ENCODE measurements at regions not wholly inside any gene's neighbourhood (a gene's known extent, or its start where the extent isn't known, plus 50 kb on each side); places are given as distances from the start of the nearest gene placed in this dataset.

DNA sequence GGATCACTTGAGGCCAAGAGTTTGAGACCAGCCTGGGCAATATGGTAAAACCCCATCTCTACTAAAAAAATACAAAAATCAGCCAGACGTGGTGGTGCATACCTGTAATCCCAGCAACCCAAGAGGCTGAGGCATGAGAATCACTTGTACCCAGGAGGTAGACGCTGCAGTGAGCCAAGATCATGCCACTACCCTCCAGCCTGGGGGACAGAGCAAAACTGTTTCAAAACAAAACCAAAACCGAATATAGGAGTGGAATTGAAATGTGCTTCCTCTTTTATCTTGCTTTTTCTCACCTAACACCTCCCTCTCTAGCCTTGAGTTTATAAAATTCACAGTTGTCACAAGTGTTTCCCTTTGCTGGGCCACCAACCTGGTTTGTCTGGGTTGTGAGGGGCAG is 181.9 kb downstream of the PAH start:
- no peaks in the 10 kb centered on the region for H3K4me1 Mint-ChIP-seq (ENCODE audit: low read depth)
- H3K27me3 Mint-ChIP-seq: no peaks in the 10 kb centered on the region
- no peak for DNase-seq (ENCODE audit: low spot score, unreplicated experiment)
- H3K9me3 Mint-ChIP-seq (ENCODE audit: low read depth): peaks cover 5% of the 10 kb centered on the region
- TF ChIP-seq, protein P1, sequence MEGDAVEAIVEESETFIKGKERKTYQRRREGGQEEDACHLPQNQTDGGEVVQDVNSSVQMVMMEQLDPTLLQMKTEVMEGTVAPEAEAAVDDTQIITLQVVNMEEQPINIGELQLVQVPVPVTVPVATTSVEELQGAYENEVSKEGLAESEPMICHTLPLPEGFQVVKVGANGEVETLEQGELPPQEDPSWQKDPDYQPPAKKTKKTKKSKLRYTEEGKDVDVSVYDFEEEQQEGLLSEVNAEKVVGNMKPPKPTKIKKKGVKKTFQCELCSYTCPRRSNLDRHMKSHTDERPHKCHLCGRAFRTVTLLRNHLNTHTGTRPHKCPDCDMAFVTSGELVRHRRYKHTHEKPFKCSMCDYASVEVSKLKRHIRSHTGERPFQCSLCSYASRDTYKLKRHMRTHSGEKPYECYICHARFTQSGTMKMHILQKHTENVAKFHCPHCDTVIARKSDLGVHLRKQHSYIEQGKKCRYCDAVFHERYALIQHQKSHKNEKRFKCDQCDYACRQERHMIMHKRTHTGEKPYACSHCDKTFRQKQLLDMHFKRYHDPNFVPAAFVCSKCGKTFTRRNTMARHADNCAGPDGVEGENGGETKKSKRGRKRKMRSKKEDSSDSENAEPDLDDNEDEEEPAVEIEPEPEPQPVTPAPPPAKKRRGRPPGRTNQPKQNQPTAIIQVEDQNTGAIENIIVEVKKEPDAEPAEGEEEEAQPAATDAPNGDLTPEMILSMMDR (IDR thresholded peaks at IDR 0.05; ENCODE audit: unreplicated experiment): no peak
- H3K4me3 Mint-ChIP-seq (ENCODE audit: low read depth): no peak overlapping the region
- H3K27ac Mint-ChIP-seq: no peak overlapping the region
- H3K36me3 Mint-ChIP-seq (ENCODE audit: insufficient read depth): no peaks in the 10 kb centered on the region

DNA sequence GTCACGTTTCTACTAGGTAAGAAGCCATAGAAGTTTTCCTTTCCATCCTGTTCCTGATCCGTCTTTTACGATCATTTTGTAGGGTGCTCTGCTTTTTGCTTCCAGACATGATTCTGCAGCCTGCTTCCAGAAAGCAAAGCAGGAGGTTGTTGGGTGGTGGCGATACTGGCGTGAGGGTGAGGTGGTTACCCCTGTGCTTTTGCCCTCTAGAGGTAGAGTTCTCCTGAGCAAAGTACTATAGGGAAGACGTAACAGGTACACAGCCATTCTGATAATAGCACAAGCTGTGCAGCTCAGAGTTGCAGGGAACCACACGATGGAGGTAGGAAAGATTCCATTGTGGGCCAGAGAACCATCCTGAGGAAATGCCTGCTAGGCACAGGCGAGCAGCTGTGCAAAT is 186.0 kb downstream of the PAH start:
- Mint-ChIP-seq H3K27ac (no peak overlapping the region), H3K36me3 (ENCODE audit: insufficient read depth) (no peaks in the 10 kb centered on the region), H3K4me3 (ENCODE audit: low read depth) (no peak overlapping the region), H3K9me3 (ENCODE audit: low read depth) (no peaks in the 10 kb centered on the region), H3K27me3 (no peaks in the 10 kb centered on the region), H3K4me1 (ENCODE audit: low read depth) (no peaks in the 10 kb centered on the region)
- TF ChIP-seq, protein P1 (IDR thresholded peaks at IDR 0.05; ENCODE audit: unreplicated experiment): no peak
- DNase-seq (ENCODE audit: low spot score, unreplicated experiment): no peak

DNA sequence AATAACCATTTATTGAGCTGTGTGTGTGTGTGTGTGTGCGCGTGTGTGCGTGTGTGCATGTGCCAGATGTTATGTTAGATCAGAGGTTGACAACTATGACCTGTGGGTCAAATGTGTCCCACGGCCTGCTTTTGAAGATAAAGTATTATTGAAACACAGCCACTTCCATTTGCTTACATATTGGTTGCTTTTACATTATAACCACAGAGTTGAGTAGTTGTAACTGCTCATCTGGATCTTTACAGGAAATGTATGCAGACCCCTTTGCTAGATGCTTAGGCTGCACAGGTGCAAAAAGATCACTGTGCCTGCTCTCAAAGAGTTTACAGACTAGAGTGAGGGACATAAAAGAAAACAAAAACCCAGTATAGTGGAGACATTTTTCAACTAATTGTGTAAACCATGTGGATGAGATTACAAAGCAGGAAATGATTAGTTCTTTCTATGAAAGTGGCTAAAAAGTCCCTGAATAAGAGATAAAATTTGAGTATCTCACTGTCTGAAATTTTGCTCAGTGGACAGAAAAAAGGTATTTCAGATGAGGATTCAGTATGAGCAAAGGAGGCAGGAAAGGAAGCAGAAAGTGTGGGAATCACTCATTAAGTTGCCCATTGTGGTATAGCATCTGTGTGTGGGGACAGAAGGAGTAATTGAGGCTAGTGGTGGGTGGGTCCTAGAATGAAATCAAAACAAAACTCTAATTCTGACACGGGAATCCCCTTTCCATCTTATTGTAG is 188.4 kb downstream of the PAH start:
- Mint-ChIP-seq H3K4me1 (ENCODE audit: low read depth) (no peaks in the 10 kb centered on the region), H3K27me3 (no peaks in the 10 kb centered on the region), H3K9me3 (ENCODE audit: low read depth) (no peaks in the 10 kb centered on the region), H3K36me3 (ENCODE audit: insufficient read depth) (no peaks in the 10 kb centered on the region), H3K4me3 (ENCODE audit: low read depth) (no peak overlapping the region), H3K27ac (no peak overlapping the region)
- TF ChIP-seq, protein P1 (IDR thresholded peaks at IDR 0.05; ENCODE audit: unreplicated experiment): no peak
- DNase-seq (ENCODE audit: low spot score, unreplicated experiment): no peak

DNA sequence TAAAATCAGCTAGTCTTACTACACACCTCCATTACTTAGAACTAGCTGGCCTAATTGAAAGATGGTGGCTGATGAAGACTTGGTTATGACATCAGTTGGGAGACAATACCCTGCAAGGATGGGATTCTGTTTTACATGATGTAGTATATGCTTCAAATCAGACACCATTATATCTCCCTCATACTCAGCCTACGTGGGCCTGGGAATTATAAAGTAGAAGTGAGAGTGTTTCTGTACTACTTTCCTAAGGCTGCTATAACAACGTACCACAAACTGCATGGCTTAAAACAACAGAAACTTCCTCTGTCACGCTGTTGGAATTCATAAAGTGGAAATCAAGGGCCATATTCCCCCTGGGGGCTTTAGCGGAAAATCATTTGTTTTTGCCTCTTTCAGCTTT is 190.4 kb downstream of the PAH start:
- H3K9me3 Mint-ChIP-seq (ENCODE audit: low read depth): no peaks in the 10 kb centered on the region
- no peaks in the 10 kb centered on the region for H3K4me1 Mint-ChIP-seq (ENCODE audit: low read depth)
- no peak overlapping the region for H3K4me3 Mint-ChIP-seq (ENCODE audit: low read depth)
- H3K27me3 Mint-ChIP-seq: no peaks in the 10 kb centered on the region
- TF ChIP-seq, protein P1 (IDR thresholded peaks at IDR 0.05; ENCODE audit: unreplicated experiment): no peak
- no peak for DNase-seq (ENCODE audit: low spot score, unreplicated experiment)
- H3K27ac Mint-ChIP-seq: no peak overlapping the region
- no peaks in the 10 kb centered on the region for H3K36me3 Mint-ChIP-seq (ENCODE audit: insufficient read depth)

DNA sequence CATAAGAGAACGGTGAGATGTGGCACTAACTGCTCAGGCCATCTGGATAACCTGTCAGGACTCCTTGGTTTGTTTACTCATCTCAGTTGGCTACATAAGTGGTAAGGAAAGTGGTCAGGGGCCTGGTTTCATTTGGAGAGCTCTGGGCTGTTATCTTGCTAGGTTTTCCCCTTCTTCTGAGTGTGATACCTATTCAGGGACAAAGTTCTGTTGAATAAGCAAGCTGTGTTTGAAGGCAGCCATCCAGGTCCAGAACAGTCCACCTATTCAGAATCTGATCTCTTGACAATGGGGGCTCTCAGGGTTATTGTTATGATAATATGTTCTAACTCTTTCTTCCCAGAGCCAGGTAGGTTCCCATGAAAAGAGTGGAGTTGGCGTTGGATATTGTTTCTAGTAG is 194.9 kb downstream of the PAH start:
- H3K36me3 Mint-ChIP-seq (ENCODE audit: insufficient read depth): no peaks in the 10 kb centered on the region
- H3K4me3 Mint-ChIP-seq (ENCODE audit: low read depth): no peak overlapping the region
- H3K9me3 Mint-ChIP-seq (ENCODE audit: low read depth): no peaks in the 10 kb centered on the region
- no peak for DNase-seq (ENCODE audit: low spot score, unreplicated experiment)
- no peaks in the 10 kb centered on the region for H3K27me3 Mint-ChIP-seq
- no peaks in the 10 kb centered on the region for H3K4me1 Mint-ChIP-seq (ENCODE audit: low read depth)
- H3K27ac Mint-ChIP-seq: no peak overlapping the region
- TF ChIP-seq, protein P1 (IDR thresholded peaks at IDR 0.05; ENCODE audit: unreplicated experiment): no peak

All from progenitor cell of endocrine pancreas (in vitro differentiated cells).